ENCODE measurements at regions not wholly inside any gene's neighbourhood (a gene's known extent, or its start where the extent isn't known, plus 50 kb on each side); places are given as distances from the start of the nearest gene placed in this dataset.
"Not testable (repeated sequence)": the region's sequence is repeated elsewhere in the genome, so short reads cannot be mapped to it uniquely, and the experiment has no call there.

GRCh38 chr14:43116341-43116740 lies 1390.7 kb downstream of the FSCB start:
- no peak for TF ChIP-seq POLR2A (IDR thresholded peaks at IDR 0.05; ENCODE audit: extremely low read depth, insufficient read length)
- no peak for TF ChIP-seq CTCF (IDR thresholded peaks at IDR 0.05; ENCODE audit: low read depth, low read length)
- TF ChIP-seq, protein P1, sequence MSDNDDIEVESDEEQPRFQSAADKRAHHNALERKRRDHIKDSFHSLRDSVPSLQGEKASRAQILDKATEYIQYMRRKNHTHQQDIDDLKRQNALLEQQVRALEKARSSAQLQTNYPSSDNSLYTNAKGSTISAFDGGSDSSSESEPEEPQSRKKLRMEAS (IDR thresholded peaks at IDR 0.05; ENCODE audit: low read depth, low read length), result no peak
- no peak for TF ChIP-seq MYC (IDR thresholded peaks at IDR 0.05; ENCODE audit: low read depth, low read length)
- H3K4me3 ChIP-seq (ENCODE audit: low read depth, low read length), result no peak overlapping the region
- DNase-seq (ENCODE audit: low read depth), result no peak

- DNase-seq (ENCODE audit: low read depth), result no peak
- TF ChIP-seq POLR2A (IDR thresholded peaks at IDR 0.05; ENCODE audit: extremely low read depth, insufficient read length) (no peak), MYC (IDR thresholded peaks at IDR 0.05; ENCODE audit: low read depth, low read length) (no peak), CTCF (IDR thresholded peaks at IDR 0.05; ENCODE audit: low read depth, low read length) (no peak)
- TF ChIP-seq, protein P1 (IDR thresholded peaks at IDR 0.05; ENCODE audit: low read depth, low read length), result no peak
- no peak overlapping the region for H3K4me3 ChIP-seq (ENCODE audit: low read depth, low read length)
These were observed 1401.8 kb downstream of the FSCB start for GRCh38 chr14:43105305-43105704.

GRCh38 chr14:43090380-43090779 lies 1416.7 kb downstream of the FSCB start:
- TF ChIP-seq, protein P1 (IDR thresholded peaks at IDR 0.05; ENCODE audit: low read depth, low read length), result no peak
- TF ChIP-seq CTCF (IDR thresholded peaks at IDR 0.05; ENCODE audit: low read depth, low read length) (no peak), POLR2A (IDR thresholded peaks at IDR 0.05; ENCODE audit: extremely low read depth, insufficient read length) (no peak), MYC (IDR thresholded peaks at IDR 0.05; ENCODE audit: low read depth, low read length) (no peak)
- H3K4me3 ChIP-seq (ENCODE audit: low read depth, low read length), result no peak overlapping the region
- no peak for DNase-seq (ENCODE audit: low read depth)

DNA sequence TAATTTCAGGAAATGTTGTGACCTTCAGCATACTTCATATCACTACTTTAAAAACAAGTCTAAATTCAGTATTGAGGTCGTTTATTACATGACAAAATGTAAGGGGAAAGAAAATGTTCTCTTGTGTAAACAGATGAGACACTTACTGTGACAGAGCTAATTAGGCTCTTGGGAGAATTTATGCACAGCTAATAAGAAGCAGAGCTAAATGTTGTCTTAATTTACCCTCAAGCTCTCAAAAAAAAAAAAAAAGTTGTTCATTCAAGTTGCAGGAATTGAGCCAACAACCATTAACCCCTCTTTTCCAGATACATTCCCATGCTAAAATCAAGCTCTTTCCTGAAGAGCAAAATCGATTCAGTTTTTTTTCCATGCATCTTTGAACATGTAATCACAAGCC lies 1419.4 kb downstream of the FSCB start:
- DNase-seq (ENCODE audit: low read depth), result no peak
- TF ChIP-seq, protein P1 (IDR thresholded peaks at IDR 0.05; ENCODE audit: low read depth, low read length), result no peak
- no peak for TF ChIP-seq MYC (IDR thresholded peaks at IDR 0.05; ENCODE audit: low read depth, low read length)
- no peak for TF ChIP-seq CTCF (IDR thresholded peaks at IDR 0.05; ENCODE audit: low read depth, low read length)
- no peak for TF ChIP-seq POLR2A (IDR thresholded peaks at IDR 0.05; ENCODE audit: extremely low read depth, insufficient read length)
- H3K4me3 ChIP-seq (ENCODE audit: low read depth, low read length), result no peak overlapping the region

DNA sequence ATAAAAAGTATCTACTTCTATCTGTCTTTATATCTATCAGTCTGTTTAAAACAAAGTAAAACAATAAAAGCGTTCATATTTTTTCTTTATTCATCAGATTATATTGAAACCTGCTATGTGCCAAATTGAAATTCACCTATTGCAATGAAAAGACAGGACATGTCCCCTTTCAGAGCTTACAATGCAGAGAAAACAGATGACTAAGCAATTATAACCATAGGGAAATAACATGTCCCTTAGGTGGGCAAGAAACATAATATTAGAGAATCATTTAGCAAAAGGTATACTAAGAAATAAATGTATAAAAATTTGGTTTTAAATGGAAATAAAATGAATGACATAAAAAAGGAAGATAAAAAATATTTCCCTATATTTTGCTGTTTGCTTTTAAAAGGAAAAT lies 1421.3 kb downstream of the FSCB start:
- no peak for DNase-seq (ENCODE audit: low read depth)
- TF ChIP-seq MYC (IDR thresholded peaks at IDR 0.05; ENCODE audit: low read depth, low read length), result no peak
- H3K4me3 ChIP-seq (ENCODE audit: low read depth, low read length), result no peak overlapping the region

- DNase-seq (ENCODE audit: low read depth), result not testable (repeated sequence)
These were observed 1439.7 kb downstream of the FSCB start for GRCh38 chr14:43067372-43067771.

DNA sequence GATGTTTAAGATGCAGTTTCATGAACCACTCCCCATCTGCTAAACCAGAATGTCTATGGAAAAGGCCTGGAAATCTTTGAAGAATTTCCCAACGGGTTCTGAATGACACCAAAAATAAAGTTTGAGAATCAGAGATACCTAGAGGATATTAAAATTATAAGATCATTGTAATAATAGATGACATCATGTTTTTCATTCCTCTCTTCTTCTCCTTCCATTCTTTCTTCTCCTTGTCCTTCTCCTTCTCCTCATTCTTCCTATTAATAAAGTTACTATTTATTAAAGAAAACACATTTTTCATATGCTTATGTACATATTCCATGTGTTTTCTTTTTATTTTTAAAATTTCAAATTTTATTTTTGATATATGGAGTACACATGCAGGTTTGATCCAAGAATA lies 1449.4 kb downstream of the LRFN5 start:
- no peak for DNase-seq (ENCODE audit: low read depth)
- no peak for TF ChIP-seq MYC (IDR thresholded peaks at IDR 0.05; ENCODE audit: low read depth, low read length)
- TF ChIP-seq, protein P1 (IDR thresholded peaks at IDR 0.05; ENCODE audit: low read depth, low read length), result no peak
- TF ChIP-seq POLR2A (IDR thresholded peaks at IDR 0.05; ENCODE audit: extremely low read depth, insufficient read length), result no peak
- no peak for TF ChIP-seq CTCF (IDR thresholded peaks at IDR 0.05; ENCODE audit: low read depth, low read length)
- no peak overlapping the region for H3K4me3 ChIP-seq (ENCODE audit: low read depth, low read length)

More at GRCh38 chr14:43067372-43067771, 1439.7 kb downstream of the FSCB start:
- H3K4me3 ChIP-seq (ENCODE audit: low read depth, low read length), result not testable (repeated sequence)

Measured in NB4 (cell line).